ENCODE measurements at regions not wholly inside any gene's neighbourhood (a gene's known extent, or its start where the extent isn't known, plus 50 kb on each side); places are given as distances from the start of the nearest gene placed in this dataset.

GRCh38 chr9:89963280-89963679, 358.5 kb downstream of the GADD45G start:
- no peaks in the 10 kb centered on the region for H3K9me2 ChIP-seq (replicated peaks; ENCODE audit: insufficient read depth, low read length)
- H4K20me1 ChIP-seq (ENCODE audit: insufficient read depth, low read length) = no peaks in the 10 kb centered on the region
- H3K27ac ChIP-seq (ENCODE audit: low read length) = no peak overlapping the region
- H3K36me3 ChIP-seq (replicated peaks; ENCODE audit: insufficient read depth, low read length) = no peaks in the 10 kb centered on the region
- TF ChIP-seq EZH2phosphoT487 (IDR thresholded peaks at IDR 0.05; ENCODE audit: low read length) (no peak), CTCF (IDR thresholded peaks at IDR 0.05; ENCODE audit: low read length) (no peak)
- no peak for DNase-seq
- H3K9ac ChIP-seq (ENCODE audit: low read length) = no peak overlapping the region
- H2AFZ ChIP-seq (ENCODE audit: low read length) = no peak overlapping the region
- no peak overlapping the region for H3K4me2 ChIP-seq (ENCODE audit: low read depth, low read length)
- no peaks in the 10 kb centered on the region for H3F3A ChIP-seq (ENCODE audit: insufficient read depth, low read length)
- no peak overlapping the region for H3K4me3 ChIP-seq (ENCODE audit: low read length)
- no peaks in the 10 kb centered on the region for H3K79me2 ChIP-seq (ENCODE audit: low read length)
- H3K27me3 ChIP-seq (replicated peaks; ENCODE audit: insufficient read depth, low read length) = no peaks in the 10 kb centered on the region
- H3K9me3 ChIP-seq (replicated peaks; ENCODE audit: insufficient read depth, low read length) = no peaks in the 10 kb centered on the region
- no peaks in the 10 kb centered on the region for H3K4me1 ChIP-seq (ENCODE audit: low read length)

DNA sequence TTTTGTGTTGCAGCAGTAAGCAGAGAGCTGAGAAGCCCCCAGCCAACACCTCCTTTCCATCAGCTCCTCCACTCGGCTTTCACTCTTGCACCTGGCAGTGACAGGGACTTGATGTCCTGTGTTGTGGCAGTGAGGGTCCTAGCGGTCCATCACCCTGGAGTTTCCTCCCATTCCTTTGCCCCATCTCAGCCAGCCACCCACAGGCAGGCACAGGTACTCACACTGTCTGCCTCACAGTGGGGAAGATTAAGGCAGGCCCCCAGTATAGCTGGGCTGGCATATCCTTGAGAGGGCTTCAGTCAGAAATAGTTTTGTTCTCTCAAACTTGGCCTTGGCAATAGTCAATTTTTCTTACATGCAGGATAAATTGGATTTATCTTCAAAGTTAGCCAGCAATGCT, 362.7 kb downstream of the GADD45G start:
- H3K4me1 ChIP-seq (ENCODE audit: low read length) = no peaks in the 10 kb centered on the region
- no peaks in the 10 kb centered on the region for H3K9me2 ChIP-seq (replicated peaks; ENCODE audit: insufficient read depth, low read length)
- no peaks in the 10 kb centered on the region for H3K79me2 ChIP-seq (ENCODE audit: low read length)
- H3K27ac ChIP-seq (ENCODE audit: low read length) = no peak overlapping the region
- no peak overlapping the region for H2AFZ ChIP-seq (ENCODE audit: low read length)
- H3K9ac ChIP-seq (ENCODE audit: low read length) = no peak overlapping the region
- no peaks in the 10 kb centered on the region for H4K20me1 ChIP-seq (ENCODE audit: insufficient read depth, low read length)
- no peak overlapping the region for H3K4me2 ChIP-seq (ENCODE audit: low read depth, low read length)
- TF ChIP-seq EZH2 (optimal IDR thresholded peaks at IDR 0.05; ENCODE audit: low read depth, low read length) (no peak), EZH2phosphoT487 (IDR thresholded peaks at IDR 0.05; ENCODE audit: low read length) (no peak), CTCF (IDR thresholded peaks at IDR 0.05; ENCODE audit: low read length) (no peak)
- no peak overlapping the region for H3K4me3 ChIP-seq (ENCODE audit: low read length)
- no peaks in the 10 kb centered on the region for H3K9me3 ChIP-seq (replicated peaks; ENCODE audit: insufficient read depth, low read length)
- no peaks in the 10 kb centered on the region for H3K27me3 ChIP-seq (replicated peaks; ENCODE audit: insufficient read depth, low read length)
- no peaks in the 10 kb centered on the region for H3K36me3 ChIP-seq (replicated peaks; ENCODE audit: insufficient read depth, low read length)
- DNase-seq = no peak
- H3F3A ChIP-seq (ENCODE audit: insufficient read depth, low read length) = no peaks in the 10 kb centered on the region

GRCh38 chr9:89969156-89969675, 364.4 kb downstream of the GADD45G start:
- Histone ChIP-seq H3K9ac (ENCODE audit: low read length) (no peak overlapping the region), H4K20me1 (ENCODE audit: insufficient read depth, low read length) (no peaks in the 10 kb centered on the region), H3K27ac (ENCODE audit: low read length) (no peak overlapping the region), H3F3A (ENCODE audit: insufficient read depth, low read length) (no peaks in the 10 kb centered on the region), H3K9me2 (replicated peaks; ENCODE audit: insufficient read depth, low read length) (no peaks in the 10 kb centered on the region), H3K27me3 (replicated peaks; ENCODE audit: insufficient read depth, low read length) (no peaks in the 10 kb centered on the region), H3K4me1 (ENCODE audit: low read length) (no peaks in the 10 kb centered on the region), H3K4me2 (ENCODE audit: low read depth, low read length) (no peak overlapping the region), H3K9me3 (replicated peaks; ENCODE audit: insufficient read depth, low read length) (no peaks in the 10 kb centered on the region), H3K4me3 (ENCODE audit: low read length) (no peak overlapping the region), H3K36me3 (replicated peaks; ENCODE audit: insufficient read depth, low read length) (no peaks in the 10 kb centered on the region), H3K79me2 (ENCODE audit: low read length) (no peaks in the 10 kb centered on the region), H2AFZ (ENCODE audit: low read length) (no peak overlapping the region)
- no peak for DNase-seq
- TF ChIP-seq EZH2 (optimal IDR thresholded peaks at IDR 0.05; ENCODE audit: low read depth, low read length) = no peak
- TF ChIP-seq EZH2phosphoT487 (IDR thresholded peaks at IDR 0.05; ENCODE audit: low read length) = no peak
- TF ChIP-seq CTCF (IDR thresholded peaks at IDR 0.05; ENCODE audit: low read length) = no peak
